CD4-positive, alpha-beta T cell treated with Interferon alpha-2 for 1 hour (primary cell): ENCODE measurements at regions not wholly inside any gene's neighbourhood (a gene's known extent, or its start where the extent isn't known, plus 50 kb on each side); places are given as distances from the start of the nearest gene placed in this dataset.
"Not testable (repeated sequence)": the region's sequence is repeated elsewhere in the genome, so short reads cannot be mapped to it uniquely, and the experiment has no call there.

Experiments used
- DNase-seq, 2 donors: peaks; one replicate each; pipeline ENCODE4 v3.0.0-alpha.2; 2020 to 2022

DNA sequence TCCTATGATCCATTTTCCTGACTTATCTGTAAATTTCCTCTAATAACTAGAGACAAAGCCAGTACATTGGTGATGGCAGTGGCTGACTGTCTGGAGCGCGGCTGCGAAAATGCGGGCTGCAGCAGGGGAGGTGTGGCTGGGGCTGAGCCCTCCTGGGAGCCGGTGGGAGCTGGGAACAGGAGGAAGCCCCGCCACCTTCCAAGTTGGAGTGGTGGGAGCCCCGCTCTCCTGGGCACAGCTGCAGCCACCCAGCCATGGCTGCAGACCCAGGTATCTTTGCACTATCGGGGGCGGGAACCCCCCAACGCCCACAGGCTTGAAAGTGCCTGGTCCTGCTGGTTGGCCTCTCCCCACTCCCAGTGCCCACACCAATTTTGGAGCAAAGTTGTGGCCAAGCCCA, 633.0 kb upstream of the TMEFF2 start:
- DNase-seq, result no peak

DNA sequence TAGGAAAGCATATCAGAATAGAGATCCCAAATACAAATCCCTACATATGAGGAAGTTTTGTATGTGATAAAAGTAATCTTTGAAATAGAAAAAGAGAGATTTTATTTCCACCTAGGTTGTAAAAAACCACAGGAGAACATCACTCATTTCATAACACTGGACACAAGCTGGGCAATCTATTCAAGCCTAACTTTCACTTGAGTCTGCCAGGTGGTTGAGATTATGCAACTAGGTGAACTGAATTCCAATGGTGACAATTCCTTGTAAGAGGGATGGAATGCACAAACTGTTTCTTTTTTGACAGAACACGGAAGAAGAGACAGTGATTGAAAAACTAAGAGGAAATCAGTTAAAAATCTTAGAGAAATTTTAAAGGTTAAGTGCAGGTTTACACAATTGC, 619.6 kb upstream of the TMEFF2 start:
- DNase-seq, result no peak

DNA sequence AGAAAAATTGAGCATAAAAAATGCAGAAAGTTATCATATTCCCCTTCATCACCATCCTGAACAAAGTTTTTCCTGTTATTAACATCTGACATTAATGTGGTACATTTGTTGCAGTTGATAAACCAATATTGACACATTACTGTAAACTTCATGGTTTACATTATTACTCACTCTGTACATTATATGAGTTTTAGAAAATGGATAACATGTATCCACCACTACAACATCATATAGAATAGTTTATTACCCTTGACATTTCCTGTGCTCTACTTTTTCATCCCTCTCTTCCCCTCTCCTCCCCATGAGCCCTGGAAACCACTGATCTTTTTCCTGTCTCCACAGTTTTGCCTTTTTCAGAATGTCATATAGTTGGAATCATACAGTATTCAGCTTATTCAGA, 618.6 kb upstream of the TMEFF2 start:
- DNase-seq, result no peak

DNA sequence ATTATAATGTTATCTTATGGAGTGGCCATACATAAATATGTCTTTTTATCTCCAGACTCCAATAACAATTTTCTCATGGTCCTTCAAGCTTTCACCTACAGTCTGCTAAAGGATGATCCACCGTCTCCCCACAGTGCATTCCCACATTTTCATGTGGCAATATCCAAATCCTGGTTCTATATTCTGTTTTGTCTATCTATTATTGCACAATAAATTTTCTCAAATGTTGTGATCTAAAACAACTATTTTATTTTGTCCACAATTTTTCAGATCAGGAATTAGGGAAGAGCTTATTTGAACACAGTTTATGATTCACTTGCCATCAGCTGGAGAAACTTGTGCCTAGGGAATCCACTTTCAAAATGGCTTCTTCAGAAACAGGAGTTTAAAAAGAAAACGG, 614.4 kb upstream of the TMEFF2 start:
- DNase-seq, result no peak

DNA sequence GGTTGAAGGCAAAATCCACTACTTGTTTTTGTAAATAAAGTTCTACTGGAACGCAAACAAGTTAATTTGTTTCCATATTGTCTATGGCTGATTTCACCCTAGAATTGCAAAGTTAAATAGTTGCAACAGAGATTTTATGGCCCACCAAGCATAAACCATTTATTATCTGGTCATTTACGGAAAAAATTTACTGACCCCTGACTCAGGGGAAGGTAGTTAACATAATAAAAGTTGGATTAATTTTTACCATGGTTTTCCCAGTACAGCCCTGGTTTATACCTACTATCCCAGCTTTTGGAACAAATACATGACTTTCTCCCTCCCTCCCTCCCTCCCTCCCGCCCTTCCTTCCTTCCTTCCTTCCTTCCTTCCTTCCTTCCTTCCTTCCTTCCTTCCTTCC, 588.9 kb upstream of the TMEFF2 start:
- DNase-seq, result no peak

DNA sequence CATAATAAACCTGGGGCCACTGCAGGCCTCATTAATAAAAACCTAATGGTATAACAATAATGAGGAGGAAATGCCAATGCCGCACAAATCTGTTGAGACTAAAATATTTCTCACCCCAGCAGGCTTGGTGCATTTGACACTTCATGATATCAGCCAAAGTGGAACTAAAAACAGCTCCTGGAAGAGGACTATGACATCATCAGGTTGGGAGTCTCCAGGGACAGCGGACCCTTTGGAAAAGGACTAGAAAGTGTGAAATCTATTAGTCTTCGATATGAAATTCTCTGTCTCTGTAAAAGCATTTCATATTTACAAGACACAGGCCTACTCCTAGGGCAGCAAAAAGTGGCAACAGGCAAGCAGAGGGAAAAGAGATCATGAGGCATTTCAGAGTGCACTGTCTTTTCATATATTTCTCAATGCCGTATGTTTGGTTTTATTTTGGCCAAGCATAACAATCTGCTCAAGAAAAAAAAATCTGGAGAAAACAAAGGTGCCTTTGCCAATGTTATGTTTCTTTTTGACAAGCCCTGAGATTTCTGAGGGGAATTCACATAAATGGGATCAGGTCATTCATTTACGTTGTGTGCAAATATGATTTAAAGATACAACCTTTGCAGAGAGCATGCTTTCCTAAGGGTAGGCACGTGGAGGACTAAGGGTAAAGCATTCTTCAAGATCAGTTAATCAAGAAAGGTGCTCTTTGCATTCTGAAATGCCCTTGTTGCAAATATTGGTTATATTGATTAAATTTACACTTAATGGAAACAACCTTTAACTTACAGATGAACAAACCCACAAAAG, 580.9 kb upstream of the TMEFF2 start:
- no peak for DNase-seq

DNA sequence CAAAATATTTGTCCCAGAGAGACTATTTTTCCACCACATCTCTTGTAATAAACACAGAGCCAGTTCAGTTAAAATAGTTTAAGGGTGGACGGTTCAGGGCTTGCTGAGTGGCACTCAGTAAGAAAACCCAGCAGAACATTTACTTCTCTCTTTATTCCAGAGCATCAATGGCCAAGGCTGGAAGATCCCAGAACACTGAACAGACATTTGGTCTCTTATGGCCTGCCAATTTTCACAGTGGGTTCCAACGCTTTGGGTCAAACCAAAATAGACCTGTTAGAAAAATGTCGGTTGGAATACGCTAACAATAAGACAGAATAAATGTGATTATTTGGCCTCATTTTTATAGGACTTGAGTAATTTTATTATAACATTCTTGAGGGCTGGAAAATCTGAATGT, 580.3 kb upstream of the TMEFF2 start:
- no peak for DNase-seq

DNA sequence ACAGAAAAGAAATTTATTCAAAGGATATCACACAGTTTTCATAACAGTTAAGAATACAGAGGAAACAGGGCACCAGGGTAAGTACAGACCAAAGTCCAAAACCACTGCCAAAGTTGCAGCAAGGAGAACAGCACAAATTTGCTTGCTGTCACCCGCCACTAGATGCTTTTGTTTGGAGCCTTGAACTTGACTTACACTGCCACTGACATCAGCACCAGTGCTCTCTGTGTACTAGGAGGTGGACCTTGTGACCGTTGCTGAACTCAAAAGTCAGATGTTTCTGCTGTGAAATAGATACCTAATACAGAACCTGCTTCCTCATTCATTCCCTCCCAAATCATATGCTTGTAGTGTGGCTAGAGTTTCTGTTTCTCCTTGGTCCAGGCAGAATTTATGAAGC, 578.3 kb upstream of the TMEFF2 start:
- no peak for DNase-seq

DNA sequence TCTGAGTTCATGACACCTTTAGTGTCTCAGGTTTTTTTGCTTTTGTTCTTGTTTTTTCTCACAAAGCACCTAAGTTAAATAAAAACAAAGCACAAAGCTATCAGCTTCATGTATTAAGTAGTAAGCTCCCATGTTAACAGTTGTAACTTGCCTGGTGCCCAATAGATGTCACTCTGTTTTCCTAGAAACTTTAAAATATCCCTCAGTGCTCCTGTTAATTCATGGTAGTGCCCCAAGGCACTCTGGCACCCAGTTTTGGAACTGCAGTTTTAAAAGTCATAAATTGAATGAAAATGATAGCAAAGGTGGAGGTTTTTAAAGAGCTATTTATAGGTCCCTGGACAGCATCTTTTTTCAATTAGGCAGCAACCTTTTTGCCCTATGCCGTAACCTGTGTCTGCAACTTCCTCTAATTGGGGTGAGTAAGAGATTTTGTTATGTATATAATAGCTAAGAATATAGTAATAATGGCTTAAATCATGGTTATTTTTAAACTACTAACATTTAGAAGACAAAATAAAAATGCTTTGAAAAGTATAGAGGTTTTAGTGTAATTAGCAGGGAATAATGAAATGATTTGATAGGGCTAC, 555.0 kb upstream of the TMEFF2 start:
- DNase-seq, result no peak

DNA sequence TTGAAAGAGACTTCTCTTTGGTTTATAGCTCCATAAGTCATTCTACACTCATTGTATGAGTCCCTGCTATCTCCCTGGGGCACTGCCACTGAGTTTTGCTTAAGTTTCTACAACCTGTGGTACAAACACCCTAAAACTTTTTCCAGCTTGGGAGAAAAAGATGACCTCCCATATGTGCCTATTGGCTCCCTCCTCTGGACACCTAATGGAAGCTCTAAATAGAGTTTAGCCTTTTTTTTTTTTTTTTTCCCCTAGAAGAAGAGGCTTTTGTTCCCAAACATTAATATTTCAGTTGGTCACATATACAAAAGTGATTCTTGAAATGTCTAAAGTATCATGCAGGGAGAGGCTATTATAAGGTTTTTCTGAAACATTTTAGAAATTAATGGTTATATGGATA, 547.2 kb upstream of the TMEFF2 start:
- DNase-seq, result no peak

DNA sequence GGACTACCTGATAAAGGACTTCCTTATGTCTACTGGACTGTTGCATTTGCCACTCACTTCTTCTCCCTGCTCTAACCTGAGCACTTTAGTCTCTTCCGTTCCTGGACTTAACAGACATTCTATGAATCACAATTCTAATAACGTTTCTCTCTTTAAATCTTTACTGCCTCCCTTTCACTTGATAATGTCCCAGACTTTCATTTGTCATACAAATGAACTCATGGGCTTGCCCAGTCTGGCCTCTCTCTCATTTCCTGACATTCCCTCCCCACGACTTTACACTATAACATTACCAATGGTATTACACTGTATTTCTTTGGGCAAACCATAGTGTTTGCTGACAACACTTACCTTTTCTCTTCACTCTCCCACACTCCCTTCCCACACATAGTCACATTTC, 540.7 kb upstream of the TMEFF2 start:
- no peak for DNase-seq

DNA sequence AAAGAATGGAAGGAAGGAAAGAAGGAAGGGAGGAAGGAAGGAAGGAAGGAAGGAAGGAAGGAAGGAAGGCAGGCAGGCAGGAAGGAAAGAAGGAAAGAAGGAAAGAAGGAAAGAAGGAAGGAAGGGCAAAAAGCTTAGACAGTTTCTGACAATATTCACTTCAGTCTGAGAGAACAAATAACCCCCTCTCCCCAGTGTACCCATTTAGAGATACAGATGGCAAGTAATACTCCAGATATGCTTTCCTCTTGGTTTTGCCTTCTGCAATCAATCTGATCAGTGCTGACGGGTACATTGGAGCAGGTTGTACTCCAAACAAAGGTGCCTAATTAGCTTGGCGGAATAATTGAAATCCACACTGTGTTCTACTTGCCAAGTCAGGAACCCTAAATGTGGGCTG, 534.6 kb upstream of the TMEFF2 start:
- DNase-seq, result no peak

DNA sequence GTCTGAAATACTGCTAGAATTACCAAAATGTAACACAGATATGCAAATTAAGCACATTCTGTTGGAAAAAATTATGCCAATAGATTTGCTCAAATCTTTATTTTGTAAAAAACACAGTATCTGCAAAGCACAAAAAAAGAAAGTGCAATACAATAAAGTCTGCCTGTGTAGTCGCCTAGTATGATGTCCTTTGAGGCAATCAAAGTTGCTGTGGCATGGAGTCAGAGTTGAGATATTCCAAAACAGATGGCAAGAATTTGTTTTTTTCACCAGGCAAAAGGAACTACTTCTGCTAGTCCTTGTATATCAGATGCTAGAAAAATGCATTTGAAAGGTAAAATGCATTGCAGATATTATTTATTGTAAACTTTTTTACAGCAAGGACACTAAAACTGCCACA, 531.3 kb upstream of the TMEFF2 start:
- no peak for DNase-seq

DNA sequence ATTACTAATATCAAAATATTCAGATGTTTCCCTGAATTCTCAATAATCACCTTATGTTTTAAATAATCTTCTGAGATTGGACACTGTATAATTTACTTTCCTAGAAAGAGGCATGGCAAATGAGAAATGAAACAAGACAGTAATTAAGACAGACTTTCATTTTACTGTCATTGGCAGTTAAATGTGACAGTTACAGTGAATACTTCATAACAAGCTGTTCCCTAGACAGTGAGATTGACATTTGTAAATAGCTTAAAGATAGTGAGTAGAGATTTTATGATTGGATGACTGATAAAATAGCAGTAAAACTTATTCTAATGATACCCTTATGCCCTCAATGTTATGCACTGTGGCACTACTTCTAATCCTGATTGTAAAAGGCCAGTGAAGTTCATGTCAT, 524.9 kb upstream of the TMEFF2 start:
- no peak for DNase-seq

DNA sequence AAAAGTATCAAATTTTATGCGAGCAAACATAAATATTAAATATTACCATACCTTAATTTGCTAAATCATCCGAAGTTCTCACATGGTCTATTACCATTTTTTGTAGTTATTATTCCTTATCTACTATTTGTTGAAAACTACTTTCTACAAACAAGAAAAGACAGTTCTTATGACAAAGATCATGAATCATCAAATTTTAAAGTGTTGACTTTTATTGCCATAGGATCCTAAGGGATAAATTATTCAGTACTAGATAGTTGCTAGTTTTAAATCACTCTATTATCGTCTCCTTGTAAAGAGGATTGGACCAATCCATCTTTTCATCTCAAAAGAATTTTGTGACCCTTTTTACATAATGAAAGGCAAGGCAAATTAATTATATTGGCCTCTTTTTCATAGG, 523.6 kb upstream of the TMEFF2 start:
- DNase-seq, result no peak

DNA sequence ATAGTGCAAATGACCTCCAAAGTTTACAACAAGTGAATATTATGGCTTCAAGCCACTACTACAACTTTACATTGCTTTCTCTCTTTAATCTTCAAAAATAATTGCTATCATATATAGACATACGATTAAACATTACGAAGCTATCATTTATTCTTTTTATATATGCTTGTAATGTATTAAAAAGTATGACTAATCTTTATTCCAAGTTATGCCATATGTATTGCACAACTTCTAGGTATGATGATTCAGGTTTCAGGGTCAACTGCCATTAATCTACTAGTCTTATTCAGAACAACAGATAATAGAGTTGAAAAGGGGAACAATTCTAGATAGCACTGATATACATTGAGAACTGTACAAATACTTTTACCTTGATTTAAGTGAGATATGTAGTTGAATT, 506.2 kb upstream of the TMEFF2 start:
- no peak for DNase-seq

DNA sequence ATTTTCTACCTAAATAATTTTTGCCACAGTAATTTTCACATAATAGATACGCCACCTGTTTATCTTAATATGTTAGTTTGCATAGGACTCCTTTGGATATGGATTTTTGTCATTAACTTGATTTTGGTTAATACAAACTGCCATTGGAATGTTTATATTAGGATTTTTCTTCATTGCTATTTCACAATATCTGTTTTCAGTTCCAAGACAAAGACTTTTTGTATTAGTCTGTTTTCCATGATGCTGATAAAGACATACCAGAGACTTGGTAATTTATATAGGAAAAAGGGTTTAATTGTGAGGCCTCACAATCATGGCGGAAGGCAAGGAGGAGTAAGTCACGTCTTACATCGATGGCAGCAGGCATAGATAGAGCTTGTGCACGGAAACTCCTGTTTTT, 503.1 kb upstream of the TMEFF2 start:
- no peak for DNase-seq

DNA sequence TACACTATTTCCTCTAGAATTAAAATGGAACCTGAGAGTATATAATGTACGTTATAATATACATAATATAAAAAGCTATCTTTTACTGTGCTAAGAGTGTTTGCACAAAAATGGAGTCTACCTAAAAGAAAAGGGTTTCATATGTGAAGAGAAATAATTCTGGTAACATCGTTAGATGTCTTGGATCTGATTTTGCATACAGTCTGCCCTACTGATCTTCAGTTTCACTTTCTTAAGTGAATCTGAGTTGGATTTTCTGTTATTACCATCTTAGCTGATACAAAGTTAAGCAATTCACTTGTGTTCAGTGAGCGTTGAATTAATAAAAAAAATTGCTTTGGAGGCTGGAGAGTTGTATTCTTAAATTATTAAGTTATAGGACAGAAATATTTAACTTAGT, 502.1 kb upstream of the TMEFF2 start:
- DNase-seq, result no peak

DNA sequence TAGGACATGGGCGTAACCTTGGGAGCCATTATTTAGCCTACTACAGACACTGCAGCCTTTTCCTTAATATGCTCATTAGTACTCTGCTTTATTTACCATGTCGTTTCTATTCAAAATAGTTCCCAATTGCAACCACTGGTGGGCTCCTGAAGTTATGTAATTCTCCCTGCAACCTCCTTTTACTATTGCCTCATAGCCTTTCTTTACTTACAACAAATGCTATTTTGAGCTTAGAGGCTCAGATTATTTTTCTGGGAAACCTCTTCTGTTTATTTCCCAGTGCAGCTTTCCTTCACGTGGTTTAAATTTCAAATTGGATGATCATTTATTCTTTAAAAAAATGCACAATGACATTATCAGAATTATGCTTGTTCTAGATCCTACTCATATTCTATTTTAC, 492.3 kb upstream of the TMEFF2 start:
- DNase-seq, result no peak

DNA sequence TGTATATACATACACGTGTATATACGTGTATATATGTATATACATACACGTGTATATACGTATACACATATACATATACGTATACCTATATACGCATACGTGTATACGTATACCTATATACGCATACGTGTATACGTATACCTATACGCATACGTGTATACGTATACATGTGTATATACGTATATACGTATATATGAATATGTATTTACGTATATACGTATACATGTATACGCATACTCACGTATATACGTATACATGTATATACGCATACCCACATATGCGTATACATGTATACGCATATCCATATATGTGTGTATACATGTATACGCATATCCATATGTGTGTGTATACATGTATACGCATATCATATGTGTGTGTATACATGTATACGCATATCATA, 487.8 kb upstream of the TMEFF2 start:
- not testable (repeated sequence) for DNase-seq

DNA sequence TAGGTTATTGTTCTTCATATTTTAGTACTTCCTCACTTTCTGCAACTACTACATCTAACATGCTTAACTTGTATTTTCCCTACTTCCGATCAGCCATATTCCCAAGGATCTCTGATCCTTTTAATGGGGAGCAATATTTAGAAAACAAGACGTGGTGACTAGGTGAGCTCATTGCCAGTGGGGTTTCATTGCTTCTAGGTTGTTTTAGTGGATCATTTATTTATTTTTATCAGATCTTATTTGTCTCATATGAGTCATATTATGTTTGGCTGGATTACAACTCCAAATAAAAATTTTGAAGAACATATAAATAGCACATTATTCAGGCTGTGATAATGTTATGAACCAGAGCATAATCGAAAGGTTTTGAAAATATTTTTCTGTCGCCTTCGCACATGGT, 480.9 kb upstream of the TMEFF2 start:
- DNase-seq, result no peak

DNA sequence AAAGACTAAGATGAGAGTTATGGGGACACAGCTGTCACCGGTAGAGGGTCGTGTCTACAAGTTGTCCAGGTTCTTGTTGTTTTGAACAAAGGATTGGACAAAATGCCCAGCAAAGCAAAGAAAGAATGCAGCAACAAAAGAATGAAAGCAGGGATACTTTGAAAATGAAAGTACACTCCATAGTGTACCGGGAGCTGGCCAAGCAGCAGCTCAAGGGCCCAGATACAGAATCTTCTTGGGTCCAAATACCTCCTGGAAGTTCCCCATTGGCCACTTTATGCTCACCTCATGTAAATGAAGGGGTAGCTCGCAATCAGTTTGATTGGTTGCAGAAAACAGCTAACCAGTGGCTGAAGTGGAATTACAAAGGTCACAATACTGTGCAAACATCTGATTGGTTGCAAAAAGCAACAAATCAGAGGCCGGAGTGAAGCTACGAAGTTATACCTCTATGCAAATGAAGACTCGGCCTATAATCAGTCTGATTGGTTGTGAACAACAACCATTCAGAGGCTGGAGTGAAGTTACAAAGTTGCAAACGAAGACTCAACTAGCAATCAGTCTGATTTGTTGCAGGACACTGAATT, 474.9 kb upstream of the TMEFF2 start:
- DNase-seq, result no peak

DNA sequence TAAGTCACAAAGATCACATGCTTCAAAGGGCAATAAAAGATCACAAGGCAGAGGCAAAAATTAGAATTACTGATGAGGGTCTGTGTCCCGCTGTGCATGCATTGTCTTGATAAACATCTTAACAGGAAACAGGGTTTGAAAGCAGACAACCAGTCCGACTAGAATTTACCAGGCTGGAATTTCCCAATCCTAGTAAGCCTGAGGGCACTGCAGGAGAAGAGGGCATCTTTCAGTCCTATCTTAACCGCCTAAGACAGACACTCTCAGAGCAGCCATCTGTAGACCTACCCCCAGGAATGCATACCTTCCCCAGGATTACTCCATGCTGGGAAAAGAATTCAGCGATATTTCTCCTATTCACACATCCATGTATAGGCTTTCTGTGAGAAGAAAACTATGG, 465.8 kb upstream of the TMEFF2 start:
- DNase-seq, result not testable (repeated sequence)

DNA sequence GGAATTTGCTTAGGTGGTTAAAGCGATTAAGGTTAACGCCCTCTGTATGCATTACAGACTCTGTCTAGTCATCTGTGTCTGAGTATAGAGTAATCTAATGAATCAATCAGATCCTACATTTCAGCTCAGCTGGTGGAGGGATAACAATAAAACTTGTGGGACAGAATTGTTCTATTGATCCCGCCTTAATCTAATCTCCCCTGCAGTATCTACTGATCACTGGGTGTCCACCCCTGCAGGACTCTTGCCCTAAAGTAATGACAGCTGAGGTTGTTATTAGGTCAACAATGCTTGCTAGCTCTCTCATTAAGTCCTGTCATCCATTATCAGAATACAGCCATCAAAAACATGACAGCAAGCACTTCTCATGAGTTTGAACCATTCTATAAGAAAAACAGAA, 462.6 kb upstream of the TMEFF2 start:
- no peak for DNase-seq

DNA sequence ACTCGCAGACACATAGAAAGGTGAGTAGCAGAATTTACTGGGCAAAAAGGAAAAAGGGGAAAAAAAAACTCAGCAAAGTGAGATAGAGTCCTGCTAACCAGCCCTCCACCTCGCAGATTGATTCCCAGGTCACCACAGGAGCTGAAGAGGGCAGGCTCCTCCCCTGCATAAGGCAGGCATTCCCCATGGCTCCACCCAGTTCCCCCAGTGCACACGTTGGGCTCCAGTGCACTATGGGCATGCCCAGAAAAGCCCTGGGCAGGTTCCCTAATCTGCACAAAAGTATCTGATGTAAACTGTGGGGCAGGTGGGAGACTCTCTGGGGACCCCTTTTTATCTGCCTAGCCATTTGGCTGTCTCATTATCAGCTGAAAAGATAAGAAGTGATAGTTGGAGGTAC, 461.2 kb upstream of the TMEFF2 start:
- no peak for DNase-seq
